ENCODE measurements at regions not wholly inside any gene's neighbourhood (a gene's known extent, or its start where the extent isn't known, plus 50 kb on each side); places are given as distances from the start of the nearest gene placed in this dataset.
"Not testable (repeated sequence)": the region's sequence is repeated elsewhere in the genome, so short reads cannot be mapped to it uniquely, and the experiment has no call there.

DNA sequence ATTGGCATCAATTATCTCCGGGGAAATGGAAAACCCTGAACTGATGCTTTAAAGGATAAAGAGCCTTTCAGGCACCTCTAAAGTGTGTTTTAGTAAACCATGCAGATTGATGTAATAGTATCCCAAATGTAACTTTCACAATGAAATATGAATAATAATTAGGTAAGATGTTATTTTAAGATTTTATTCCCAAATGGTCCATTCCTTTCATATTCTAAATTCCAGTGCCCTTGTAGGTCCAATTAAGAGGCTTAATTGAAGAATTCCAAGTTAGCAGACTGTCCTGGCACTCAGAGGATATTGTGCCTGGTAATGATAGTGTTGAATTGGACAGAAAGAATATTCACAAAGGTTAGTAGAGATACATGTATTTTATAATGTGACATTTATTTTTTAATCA is 352.5 kb upstream of the NUDT12 start:
- DNase-seq: no peak

DNA sequence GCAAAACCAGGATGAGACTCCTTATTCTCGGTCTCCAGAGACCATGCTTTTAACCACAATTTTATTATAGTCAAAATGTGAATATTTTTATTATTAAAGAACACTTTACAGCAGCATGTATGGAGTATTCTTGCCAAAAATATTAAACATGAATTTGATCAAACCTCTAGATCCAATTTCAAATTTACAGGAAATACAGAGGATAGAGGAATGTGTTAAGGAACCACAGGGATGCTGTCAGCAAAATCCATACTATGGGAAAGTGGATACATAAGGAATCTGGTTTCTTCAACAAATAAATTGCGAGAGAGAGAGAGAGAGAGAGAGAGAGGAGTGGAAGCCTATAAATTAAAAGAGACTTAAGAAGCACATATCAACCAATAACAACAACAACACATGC is 348.2 kb upstream of the NUDT12 start:
- no peak for DNase-seq

DNA sequence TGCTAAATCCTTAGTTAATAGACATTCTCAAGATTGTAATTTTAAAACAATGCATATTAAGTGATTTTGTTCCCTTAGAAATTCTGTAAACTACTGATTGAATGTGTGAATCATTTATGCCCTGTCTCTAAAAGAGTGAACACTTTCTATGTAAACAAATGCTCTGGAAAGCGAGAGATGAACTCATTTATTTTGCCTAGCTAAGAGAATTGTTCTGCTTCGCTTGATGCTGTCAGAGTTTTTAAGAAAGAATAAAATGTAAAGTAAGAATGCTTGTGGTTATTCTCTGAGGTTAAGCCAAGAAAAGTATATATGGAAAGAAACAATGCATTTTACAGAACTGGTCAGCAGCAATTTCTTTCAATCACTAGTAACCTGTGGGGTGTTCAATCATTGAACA is 347.4 kb upstream of the NUDT12 start:
- no peak for DNase-seq

DNA sequence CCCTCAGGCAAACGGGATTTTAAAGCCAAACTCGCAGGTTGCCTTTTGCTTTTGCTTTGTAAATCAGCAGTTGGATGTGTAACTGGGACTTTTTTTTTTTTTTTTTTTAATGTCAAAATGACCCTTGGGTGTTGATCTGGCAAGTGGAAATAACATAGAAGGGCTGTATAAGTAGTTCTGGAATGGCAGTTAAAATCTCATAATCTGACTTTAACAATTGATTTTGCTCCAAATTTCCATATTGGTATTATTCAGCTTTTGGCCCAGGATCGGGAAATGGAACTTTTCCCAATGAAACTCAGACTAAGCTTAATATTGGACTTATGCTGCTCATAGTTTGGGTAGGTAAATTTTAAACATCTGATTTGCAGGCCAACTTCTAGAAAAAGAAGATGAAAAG is 346.8 kb upstream of the NUDT12 start:
- DNase-seq: no peak

DNA sequence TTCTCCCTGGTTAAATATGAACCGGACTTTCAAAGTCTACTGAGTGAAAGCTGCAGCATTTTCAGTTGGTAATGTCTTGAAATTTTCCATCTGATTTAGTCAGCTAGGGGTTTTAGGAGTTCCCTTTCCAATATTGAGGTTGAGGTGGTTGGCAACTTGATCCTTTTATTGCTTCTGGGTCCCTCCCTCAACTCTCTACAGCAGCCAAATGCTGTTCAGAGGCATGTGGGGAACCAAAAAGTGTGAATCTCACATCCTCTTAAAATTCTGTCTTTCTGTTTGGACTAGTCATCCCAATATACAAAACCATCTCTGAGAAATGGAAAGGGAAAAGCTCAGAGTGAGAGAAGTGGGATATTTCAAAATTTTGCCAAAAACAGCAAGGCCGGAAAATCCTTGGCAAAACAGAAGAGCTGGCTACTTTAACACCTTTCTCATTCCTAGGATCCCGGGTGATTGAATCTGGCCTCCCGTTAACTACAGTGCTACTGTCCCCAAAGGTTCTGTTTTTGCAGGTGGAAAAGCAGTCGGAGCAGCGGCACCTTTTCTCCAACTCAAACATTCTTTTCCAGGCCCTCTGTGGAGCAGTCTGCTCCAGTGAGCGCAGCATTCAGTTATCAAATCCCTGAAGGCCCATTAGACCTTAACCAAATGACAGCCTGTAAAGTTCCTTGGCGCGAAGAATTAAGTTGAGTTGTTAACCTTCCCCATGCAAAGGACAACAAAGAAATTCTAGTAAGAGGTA is 345.9 kb upstream of the NUDT12 start:
- DNase-seq: no peak

DNA sequence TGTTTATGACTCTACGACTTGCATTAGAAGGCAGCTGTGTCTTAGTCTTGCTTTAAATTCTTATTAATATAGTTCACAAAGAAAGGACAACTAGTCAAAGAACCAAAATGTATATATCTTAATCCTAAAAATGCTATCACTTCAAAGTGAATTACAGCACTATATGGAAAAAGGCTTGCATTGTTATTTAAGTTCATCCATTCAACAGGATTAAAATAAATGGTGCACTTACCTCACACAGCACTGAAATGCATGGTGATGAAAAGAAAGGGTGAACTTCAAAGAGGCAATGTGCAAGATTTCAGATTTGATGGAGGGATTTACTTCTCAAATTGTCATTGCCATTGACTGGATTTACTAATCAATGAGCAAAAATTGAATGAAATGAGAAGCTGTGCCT is 344.4 kb upstream of the NUDT12 start:
- no peak for DNase-seq

DNA sequence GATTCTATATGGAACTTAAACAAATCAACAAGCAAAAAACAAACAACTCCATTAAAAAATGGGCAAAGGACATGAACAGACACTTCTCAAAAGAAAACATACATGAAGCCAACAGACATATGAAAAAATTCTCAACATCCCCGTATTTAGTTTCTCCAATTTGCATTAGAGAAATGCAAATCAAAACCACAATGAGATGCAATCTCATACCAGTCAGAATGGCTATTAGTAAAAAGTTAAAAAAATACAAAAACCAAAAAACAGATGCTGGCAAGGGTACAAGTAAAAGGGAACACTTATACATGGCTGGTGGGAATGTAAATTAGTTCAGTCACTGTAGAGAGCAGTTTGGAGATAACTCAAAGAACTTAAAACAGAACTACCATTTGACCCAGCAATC is 342.1 kb upstream of the NUDT12 start:
- no peak for DNase-seq

DNA sequence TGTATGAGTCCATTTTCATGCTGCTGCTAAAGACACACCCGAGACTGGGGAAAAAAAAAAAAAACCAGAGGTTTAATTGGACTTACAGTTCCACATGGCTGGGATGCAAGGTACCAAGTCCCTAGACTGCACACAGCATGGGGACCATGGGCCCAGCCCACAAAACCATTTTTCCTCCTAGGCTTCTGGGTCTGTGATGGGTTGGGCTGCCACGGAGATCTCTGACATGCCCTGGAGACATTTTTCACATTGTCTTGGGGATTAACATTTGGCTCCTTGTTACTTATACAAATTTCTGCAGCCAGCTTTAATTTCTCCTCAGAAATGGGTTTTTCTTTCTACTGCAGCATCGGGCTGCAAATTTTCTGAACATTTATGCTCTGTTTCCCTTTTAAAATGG is 340.3 kb upstream of the NUDT12 start:
- no peak for DNase-seq

DNA sequence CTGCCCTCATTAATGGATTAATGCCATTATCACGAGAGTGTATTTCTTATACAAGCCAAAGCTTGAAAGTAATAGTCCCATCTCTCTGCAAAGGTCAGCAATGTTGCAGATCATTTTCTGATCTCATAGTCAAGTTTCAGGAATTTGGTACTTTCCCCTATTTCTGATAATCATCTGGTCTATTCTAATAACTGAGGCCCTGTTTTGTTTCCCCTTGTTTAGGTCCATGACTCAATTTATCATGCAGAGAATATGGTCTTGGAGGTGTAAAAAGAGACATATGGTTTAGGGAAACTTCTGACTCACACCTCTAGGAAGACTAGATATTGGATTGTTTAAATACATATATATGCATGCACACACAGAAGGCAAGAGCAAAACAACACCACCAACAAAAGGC is 339.3 kb upstream of the NUDT12 start:
- no peak for DNase-seq

DNA sequence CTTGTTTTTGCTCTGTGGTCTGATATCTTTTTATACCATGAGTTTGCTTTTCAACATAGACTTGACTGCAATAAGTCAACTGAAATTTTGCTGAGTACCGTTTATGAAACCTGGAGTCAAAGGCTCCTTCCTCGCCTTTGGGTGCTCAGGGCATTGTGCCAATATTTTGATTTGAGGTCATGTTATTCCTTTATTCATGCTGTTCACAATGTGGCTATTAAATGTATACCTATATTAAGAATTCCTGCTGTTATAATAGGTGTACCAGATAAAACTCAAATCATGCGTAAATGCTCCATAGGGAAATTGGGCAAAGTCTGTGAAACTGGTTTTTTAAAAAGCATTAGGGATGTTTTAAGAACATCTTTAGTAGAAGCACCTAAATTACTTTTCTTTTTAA is 334.0 kb upstream of the NUDT12 start:
- no peak for DNase-seq

DNA sequence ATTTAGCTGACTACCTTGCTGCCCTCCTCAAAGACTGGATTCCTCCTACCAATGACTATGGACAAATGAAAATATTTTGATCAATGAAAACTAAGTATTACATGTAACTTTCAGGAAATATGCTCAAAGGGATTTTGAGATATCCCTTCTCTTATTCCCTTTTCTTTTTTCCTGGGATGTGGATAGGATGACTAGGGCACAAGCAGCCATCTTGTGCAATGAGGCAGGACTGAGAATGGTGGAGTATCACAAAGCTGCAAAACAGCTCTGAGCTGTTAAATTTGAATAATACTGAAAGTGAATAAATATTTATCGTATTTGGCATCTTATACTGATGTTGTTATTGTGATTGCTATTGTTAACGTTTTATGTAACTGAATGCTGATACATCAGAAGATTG is 333.1 kb upstream of the NUDT12 start:
- DNase-seq: no peak

DNA sequence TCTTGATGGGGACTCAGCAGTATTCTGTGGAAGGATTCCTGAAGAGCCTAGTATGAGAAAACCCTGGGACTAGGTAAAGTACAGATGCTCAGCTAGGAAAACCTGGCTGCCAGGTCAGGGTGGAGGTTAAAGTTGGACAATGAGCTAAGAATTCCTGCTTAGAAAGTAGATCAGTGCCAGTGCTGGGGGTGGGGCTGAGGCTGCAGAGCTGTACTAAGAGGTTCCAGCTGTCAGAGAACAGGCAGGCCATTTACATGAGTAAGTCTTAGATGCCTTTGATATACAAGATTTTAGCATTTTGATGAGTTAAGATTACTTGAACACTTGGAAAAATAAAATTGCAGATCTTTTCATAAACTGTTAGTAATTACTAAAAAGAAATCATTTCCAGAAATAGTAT is 332.3 kb upstream of the NUDT12 start:
- DNase-seq: no peak

DNA sequence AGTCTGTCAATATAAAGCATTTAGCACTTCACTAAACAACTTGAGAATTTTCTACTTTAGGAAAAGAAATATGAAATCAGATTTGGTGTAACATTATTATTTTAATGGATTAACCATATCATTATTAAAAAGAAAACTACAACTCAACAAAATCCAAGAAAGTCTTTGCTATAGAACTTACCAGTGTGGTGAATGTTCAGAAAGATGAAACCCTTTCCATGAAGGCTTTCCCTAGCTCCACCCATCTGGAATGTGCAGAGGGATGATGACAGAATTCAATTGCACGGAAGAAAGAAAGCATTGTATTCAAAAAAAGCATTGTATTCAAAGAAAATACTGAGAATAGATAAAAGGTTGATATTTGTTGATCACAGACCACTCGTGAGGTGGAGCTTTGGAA is 328.6 kb upstream of the NUDT12 start:
- DNase-seq: no peak

DNA sequence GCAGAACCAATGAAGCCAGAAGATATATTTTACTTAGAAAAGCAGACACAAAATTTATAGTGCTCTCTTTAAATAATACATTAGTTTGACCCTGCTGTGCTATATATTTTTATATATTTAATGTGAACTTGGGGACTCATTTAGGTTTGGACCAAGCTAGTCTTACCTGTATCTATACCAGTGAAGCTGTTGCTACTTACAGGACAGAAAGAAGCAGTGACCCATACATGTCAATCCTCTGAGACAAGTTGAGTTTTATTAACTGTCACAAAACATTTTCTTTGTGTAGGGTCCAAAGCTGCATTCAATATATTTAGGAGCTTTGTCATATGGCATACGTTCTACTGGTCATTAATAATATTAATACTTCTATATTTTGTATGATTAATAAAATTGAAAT is 327.7 kb upstream of the NUDT12 start:
- no peak for DNase-seq

DNA sequence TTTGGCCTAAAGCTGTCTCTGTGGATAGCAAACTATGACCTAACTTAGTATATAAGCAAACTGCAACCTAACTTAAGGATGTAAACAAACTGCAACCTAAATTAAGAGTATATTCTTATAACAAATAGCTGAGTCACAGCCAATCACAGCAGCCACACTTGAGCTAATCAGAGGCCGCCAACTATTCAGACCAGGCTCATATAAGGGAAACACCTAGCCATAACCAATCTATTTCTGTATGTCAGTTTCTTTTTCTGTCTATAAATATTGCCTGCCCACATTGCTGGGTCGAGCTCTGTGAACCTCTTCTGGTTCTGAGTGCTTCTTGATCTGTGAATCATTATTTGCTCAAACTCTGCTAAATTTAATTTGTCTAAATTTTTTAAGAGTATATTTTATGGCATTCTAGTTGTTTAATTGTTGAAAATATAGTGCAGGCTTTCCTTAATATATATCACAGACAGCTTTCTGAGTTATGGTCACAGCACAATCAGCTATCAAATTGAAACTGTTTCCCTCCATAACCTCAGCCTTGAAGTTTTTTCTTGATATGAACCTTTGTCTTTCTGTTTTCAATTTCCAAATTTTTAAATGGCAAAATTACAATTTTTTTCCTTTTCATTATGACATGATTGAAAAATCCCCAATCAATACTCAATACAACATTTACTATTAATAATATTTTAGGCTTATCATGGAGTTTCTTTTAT is 327.1 kb upstream of the NUDT12 start:
- no peak for DNase-seq

DNA sequence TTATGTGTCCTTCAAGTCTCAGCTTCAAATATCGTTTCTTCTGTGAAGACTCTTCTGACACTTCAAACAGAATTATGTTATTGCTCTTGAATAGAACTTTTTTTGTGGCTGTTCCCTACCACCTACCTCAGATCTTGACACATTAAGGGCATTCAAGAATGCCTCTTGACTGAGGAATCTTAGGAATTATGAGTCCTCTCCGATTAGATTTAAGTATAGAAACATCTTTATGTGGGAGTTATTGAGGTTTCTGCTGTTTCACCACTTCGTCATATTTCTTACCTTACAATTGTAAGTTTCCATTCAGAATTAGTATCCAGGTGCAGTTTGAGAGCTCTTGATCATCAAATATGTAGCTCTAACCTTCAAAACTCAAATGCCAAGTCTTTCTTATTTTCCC is 324.2 kb upstream of the NUDT12 start:
- no peak for DNase-seq

DNA sequence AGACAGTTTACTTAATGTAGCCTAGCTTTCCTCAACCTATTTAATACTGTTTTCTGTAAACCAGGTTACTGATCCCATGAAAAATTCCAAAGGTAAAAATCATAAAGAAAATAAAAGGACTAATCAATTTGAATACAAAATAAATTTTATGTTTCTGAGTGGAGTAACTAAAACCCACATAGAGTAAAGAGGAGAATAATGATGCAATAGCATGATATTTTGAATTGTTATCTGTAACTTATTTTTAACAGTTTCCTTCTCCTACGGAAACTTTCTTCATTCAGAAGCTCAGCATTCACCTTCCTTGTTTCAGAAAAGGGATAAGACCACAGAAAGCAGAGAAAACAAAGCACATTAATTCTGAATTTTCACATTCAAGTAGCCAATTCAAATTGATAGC is 320.6 kb upstream of the NUDT12 start:
- DNase-seq: no peak

DNA sequence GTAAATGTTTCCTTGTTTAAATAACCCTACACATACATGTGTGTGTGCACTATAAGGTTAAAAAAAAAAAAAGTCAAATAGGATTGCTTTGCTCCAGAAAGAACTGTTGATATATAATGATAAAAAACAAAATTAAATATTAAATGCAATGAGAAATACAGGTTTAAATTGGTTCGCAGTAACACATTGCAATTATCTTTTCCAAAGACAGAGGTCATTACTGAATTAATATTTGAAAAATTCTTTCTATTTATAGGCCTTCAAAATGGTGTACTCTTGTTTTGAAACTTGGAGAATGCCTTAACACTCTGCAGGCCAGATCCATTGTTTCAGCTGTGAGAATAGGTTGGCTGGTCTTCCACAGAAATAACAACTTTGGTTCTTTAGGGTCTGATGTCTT is 319.0 kb upstream of the NUDT12 start:
- DNase-seq: no peak

DNA sequence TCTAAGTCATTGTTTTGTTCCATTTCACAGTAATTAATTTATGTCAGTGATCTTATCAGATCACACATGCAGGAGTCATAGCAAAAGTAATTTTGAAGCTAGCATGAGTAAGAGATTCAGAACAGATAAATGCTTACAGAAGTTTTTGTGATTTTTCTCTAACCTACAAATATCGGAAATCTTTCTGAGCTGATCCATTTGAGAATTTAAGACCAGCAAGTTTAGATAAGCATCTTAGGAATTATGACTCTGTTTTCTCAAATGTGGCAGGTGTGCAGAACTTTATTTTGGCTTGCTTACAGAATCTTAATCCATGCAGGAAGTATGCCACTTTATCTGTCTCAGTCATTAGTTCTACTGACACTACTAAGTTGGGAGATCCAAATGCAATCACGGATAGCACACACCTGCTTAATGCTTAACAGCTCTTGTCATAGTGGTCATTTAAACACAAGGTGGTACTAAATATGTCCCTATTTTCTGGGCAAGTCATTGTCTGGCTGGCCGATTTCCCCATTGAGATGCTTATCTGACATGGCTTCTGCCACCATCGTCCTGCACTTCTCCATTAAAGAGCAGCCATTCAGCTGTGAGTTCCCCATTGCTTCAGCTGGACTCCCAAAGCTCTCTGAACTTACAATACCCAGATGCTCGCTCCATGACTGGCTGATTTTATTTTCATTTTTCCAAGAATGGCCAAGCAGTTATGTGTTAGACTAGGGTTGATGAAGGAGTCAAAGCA is 305.4 kb upstream of the NUDT12 start:
- no peak for DNase-seq

DNA sequence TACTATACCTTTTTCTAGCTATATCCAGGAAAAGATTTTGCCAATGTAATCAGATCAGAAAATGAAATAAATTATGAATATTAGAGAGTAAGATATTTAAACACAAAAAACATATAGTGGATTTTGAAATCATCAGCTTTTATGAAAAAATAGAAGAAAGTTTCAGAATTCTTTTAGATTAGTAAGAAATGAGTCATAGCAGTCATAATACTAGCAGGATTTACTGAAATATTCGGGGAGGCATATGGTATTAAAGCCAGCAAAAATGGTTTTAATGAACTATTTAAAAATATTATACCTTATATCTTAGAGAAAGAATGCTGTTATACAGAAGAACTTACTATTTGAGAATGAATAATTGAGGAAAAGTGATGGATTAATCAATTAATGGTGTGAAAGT is 303.6 kb upstream of the NUDT12 start:
- DNase-seq: no peak

DNA sequence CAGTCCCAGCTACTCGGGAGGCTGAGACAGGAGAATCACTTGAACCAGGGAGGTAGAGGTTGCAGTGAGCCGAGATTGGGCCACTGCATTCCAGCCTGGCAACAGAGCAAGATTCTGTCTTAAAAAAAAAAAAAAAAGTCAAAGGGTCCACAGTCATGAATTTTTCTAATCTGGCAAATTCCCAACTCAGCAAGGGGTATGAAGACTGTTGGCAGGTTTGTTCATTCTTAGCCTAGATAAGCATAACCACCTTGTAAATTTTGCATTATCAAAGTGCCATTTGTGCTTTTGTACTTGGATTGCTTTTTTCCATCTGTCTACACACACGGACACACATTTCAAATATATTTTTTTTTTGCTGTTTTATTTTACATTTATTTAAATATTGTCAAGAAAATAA is 299.8 kb upstream of the NUDT12 start:
- DNase-seq: no peak

DNA sequence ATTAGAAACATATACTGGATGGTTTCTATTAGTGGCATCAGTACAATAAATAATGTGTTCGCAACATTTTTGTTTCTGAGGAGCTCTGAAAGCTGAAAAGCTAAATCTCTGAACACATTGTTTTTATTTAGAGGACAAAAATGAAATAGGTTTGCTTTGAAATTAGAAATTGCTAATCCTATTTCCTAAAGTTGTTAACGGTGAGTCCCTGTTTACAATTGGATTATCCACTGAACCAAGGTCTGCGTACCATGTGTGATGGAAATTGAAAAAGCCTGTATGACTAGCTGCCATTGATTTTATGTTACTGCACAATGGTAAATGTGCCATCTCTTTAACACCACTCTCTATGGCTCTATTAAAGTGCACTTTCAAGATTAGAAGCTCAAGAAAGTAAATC is 297.7 kb upstream of the NUDT12 start:
- no peak for DNase-seq

DNA sequence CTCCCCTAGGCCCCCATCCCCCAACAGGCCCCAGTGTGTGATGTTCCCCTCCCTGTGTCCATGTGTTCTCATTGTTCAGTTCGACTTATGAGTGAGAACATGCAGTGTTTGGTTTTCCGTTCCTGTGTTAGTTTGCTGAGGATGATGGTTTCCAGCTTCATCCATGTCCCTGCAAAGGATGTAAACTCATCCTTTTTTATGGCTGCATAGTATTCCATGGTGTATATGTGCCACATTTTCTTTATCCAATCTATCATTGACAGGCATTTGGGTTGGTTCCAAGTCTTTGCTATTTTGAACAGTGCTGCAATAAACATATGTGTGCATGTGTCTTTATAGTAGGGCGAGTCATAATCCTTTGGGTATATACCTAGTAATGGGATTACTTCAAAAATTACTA is 295.8 kb upstream of the NUDT12 start:
- DNase-seq: not testable (repeated sequence)

DNA sequence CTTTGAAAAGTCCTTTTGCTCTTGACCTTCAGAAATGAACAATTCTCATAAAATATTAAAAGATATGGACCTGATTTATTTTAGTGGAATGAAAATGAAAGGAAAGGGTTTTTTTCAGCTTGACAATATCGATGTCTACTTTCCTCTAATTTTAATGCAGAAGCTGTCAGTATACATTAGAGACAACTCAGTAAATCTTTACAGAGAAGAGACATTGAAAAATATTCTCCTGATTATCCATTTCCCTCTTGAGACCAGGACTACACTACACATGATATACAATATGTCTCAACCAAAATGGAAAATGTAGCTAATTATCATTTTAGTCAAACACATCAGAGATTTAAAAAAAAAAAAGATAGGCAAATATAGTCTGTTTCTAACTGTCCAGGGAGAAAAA is 288.5 kb upstream of the NUDT12 start:
- DNase-seq: no peak
